ENCODE measurements at regions not wholly inside any gene's neighbourhood (a gene's known extent, or its start where the extent isn't known, plus 50 kb on each side); places are given as distances from the start of the nearest gene placed in this dataset.
"Not testable (repeated sequence)": the region's sequence is repeated elsewhere in the genome, so short reads cannot be mapped to it uniquely, and the experiment has no call there.

DNA sequence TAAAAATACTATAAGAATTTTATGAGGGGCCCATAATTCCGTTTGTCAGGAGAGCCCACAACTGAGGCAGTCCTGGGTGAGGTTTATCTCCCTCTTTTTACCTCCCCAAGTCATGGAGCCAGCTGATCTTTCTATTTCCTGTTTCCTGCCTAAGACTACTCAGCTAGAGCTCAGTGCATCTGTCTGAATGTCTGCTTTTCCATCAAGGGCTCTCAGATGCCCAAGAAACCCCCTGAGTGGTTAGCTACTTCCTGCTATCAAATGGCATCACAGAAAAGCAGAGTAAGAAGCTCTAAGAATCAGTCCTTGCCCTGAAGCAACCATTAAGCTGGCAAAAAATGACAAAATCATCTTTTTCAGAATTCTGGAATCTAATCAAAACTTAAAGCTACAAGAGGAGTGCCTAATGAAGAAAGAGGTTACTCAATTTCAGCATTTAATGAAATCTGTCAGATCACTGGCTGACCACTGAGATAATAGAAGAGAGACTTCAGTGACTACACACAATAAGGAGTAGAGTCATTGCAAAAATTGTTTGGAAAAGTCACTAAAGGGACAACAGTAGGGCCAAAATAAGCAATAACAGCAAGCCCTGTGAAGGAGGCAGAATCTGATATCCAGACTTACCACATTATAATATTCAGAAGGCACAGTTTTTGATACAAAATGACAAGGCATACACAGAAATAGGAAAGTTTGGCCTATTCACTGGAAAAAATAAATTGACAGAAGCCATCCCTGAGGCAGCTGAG lies 150.1 kb downstream of the CYB561 start:
- no peak for DNase-seq

DNA sequence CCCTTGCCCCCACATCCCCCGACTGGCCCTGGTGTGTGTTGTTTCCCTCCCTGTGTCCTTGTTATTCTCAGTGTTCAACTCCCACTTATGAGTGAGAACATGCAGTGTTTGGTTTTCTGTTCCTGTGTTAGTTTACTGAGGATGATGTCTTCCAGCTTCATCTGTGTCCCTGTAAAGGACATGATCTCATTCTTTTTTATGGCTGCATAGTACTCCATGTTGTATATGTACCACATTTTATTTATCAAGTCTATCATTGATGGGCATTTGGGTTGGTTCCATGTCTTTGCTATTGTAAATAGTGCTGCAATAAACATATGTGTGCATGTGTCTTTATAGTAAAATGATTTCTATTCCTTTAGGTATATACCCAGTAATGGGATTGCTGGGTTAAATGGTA lies 147.2 kb downstream of the CYB561 start:
- not testable (repeated sequence) for DNase-seq

DNA sequence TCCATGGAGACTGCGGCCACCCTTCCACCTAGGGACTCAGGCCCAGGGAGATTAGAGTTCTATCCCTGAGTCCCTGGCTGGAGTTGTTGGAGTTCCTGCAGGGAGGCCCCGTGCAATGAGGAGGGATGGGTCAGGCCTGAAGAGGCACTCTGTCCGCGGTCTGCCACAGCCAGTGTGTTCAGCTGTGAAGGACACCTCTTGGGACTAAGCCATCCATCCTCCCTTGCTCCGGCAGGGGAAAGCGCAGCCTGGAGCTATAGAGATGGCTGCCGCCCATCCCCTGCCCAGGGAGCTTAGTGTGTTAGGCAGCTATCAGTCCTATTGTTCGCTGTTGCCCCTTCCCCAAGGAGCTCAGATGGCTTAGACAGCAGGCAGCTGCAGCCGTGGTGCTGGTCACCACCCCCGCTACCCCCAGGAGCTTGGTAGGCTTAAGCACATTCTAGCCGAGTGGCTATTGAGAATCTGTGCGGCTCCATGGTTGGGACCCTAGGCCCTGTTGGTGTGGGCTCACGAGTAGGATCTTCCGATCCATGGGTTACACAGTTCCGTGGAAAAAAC lies 141.3 kb downstream of the CYB561 start:
- no peak for DNase-seq

DNA sequence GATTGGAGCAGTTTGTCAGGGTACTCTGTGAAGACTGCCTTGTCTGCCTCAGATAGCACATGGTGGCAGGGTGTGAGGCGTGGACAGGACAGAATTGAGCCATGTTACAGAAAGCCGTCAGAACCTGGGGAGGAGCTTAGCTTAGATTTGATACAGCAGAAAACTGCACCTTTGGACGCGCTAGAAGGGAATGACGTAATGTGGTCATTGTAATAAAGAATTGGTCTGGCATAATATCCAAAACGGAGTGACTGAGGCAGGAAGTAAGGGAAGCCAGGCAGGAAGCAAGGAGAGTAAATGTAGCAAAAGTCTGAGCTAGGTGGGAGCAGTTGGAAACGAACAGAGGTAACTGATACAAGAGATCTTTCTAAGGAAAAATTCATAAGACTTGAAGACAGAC lies 140.2 kb downstream of the CYB561 start:
- DNase-seq = no peak

DNA sequence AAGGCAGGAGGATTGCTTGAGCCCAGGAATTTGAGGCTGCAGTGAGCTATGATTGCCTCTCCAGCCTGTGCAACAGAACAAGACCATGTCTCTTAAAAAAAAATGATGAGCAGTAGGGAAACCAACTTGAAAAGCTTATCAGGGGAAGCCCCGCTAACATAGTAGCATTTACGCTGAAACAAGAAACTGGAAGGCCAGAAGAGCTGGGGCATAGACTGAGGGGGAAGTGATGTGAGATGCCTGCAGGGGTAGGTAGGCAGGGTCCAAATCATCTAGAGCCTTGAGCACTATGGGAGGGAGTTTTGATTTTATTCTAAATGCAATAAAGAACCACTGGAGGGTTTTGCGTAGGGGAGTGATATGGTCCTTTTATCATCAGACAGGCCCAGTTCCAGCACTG lies 139.3 kb downstream of the CYB561 start:
- DNase-seq = no peak

DNA sequence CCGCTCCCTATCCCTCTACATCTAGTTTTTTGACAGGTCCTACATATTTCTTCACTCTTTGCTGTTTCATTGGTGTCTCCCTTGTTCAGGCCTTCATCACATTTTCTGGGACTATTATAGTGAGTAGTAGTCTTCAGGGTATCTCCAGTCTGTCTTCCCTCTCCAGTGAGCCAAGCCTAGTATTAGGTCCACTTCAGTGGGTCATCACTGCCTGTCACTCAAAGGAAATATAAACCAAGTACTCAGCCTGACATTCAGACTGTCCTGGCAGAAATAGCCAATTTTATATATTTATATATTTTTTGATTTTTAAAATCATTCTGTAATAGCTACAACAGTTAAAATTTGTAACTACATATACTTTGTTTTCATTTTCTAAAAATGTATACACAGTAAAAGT lies 137.8 kb downstream of the CYB561 start:
- DNase-seq = no peak

DNA sequence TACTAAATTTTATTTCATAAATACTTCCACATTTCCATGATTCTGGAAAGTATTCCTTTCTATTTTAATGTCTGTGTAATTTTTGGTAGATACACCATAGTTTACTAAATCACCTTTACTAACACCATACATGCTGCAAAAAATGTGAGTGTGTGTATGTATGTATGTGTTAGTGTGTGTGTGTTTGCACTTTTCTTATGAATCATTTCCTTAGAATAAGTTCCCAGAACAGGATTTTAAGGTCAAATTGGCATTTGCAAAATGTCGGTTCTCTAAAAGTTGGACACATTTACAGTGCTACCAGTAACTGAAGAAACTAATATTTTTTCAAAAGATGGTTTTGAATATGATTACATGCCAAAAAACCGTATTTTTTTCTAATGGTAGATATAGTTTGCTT lies 137.1 kb downstream of the CYB561 start:
- no peak for DNase-seq

DNA sequence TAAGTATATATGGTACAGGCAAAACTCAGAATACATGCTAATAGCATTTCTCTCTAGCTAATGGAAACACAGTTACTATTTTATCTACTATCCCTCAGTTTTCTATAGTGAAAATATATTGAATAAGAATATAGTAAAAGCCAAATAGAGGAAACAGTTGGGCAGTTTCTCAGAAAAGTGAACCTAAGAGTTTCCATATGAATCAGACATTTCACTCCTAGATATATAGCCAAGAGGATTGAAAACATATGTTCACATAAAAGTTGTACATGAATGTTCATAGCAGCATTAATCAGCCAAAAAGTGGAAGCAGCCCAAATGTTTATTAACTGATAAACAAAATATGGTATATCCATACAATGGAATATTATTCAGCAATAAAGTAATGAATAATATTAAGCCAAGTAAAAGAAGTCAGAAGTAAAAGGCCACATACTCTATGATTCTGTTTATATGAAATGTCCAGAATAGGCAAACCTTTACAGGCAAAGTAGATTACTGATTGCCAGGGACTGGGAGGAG lies 134.6 kb downstream of the CYB561 start:
- DNase-seq = no peak

DNA sequence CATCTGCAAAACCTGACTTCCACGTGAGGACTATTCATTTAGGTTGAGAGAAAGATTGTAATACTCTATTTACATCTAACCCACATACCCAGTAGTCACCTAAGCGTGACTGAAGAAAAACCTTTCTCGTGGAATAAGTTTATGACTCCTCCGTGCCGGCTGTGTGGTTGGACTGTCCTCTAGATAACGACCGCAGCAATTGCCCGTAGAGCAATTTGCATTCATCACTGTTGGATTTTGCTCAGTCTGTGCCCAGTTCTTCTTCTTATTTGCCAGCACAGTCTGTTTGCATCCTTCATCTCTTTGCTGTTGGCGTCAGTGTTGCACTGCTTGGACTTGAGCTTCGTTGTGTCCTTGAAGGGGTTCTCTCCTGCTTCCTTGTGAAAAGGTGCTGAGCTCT lies 131.3 kb downstream of the CYB561 start:
- DNase-seq = no peak

DNA sequence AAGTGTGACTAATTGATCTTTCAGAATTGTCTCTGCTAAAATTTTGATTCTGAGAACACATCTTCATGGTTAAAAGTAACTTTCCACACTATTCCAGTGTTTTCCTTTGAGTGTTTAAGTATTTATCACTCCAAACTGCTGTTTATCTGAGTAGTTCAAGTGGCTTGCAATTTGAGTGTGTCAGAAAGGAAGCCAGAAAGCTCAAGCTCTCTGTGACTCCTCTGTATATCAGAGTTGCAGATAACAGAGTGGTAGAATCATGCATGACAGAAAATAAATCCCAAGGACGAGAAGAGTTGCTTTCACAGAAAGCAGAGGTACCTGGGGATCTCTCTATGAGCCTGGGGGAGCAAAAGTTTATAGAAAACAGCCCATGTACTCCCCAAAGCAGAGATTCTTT lies 130.0 kb downstream of the CYB561 start:
- no peak for DNase-seq

DNA sequence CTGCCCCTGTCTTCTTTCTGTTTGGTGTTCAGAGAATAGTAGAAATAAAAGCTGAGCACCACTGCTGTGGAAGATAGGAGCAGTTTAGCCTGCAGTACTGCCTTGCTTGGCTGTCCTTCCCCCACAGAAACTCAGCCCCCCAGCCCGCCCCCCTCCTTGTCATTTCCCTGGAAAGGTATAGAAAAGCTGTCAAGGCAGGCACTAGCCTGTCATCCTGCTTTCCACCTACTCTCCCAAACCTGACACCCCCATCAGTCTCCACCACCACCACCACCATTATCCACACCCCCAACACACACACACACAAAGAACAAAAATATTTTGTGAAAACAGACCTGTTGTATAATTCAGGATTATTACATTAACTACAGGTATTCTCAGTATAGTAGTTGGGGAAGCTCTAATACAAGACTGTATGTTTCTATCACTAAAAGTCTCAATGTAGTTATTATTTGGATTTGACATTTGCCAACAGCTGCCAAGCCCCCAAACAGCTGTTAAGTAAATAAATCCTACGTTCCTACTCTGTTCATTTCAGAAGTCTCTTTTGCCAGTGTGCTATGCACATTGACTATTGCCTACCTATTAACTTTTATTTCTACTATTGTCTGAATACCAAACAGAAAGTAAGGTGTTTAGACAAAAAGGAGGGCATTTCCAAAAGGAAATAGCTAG lies 128.8 kb downstream of the CYB561 start:
- DNase-seq = no peak

DNA sequence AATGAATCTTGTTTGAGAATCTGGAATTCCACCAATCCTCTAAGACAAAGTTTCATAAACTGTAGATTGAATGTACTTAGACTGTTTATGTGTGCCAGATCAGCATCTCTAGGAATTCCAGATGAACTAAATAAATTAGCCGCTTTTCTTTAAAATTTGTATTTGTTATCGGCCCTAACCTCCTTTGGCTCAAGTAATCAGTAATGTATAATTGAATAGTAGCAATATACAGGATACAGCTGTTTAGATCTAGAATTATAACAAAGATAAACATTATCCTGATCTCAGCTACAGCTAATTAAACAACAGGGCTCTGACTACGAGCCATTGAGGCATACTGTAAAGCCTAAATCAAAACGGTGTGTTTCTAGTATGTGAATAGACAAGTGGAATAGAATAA lies 120.3 kb downstream of the CYB561 start:
- DNase-seq = no peak

DNA sequence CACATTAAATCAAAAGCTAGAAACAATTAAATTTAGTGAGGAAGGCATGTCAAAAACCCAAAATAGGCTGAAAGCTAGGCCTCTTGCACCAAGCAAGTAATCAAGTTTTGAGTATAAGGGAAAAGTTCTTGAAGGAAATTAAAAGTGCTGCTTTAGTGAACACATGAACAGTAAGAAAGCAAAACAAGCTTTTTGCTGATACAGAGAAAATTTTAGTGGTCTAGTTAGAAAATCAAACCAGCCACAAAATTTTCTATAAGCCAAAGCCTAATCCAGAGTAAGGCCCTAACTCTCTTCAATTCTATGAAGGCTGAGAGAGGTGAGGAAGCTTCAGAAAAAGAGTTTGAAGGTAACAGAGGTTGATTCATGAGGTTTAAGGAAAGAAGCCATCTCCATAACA lies 116.2 kb downstream of the CYB561 start:
- DNase-seq = no peak

DNA sequence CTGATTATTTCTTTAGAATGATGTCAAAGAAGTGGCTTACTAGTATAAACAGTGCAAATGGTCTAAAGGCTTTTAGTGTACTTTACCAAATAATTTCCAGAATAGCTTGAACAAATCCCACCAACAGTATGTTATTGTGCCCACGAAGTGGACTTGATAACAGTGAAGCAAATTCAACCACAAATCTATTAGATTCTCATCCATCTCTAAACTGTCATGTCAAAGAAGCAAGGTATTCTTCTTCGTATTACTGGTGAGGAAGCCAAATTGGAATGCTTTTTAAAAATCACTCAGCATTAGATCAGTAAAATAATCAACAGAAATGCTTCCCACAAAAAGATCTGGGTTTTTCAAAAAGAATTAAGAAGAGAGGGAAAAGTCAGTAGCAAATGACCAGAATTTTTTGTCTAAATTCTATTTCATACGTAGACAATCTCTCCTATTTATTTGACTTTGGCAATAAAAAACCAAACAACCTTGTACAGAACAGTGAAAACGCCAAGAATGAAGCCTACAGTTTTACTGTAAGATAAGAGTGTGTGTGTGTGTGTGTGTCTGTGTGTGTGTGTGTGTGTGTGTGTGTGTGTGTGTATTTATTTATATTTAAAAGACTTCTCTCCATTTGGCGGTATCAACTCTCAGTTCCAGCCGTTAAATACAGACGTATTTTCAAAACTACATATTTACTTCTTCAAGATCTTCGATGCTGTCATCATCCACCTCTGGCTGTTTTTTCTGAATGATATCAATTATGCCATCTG lies 114.6 kb downstream of the CYB561 start:
- no peak for DNase-seq

DNA sequence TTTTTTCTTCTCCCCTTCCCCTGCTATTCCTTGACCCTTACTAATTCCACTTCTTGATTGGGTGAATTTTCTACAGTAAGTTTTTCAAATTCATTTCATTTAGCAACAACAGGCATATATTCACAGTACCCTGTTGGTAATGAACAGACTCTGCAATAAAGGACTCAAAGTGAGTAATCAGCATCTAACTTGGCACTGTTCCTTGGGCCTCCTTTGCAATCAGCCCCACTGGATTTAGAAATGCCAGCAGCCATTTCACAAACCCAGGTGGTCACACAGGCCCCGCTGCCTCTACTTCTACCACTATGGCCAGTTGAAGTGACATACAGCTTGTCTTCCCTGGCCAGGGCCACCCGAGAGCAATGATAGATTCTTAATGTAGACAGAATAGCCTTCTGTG lies 113.8 kb downstream of the CYB561 start:
- DNase-seq = no peak

DNA sequence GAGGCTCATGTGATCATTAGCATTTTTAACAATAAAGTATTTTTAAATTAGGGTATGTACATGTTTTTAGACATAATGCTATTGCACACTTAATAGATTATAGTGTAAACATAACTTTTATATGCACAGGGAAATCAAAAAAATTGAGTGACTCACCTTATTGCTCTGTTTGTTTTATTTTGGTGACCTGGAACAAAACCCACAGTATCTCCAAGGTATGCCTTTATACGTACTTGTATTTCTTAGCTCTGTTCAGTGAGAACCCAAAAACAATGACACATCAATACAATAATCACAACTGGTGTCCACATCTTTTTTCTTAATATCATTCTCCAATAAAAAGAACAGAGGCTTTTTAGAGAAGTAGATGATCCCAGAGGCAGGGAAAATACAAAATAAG lies 112.2 kb downstream of the CYB561 start:
- DNase-seq = no peak

DNA sequence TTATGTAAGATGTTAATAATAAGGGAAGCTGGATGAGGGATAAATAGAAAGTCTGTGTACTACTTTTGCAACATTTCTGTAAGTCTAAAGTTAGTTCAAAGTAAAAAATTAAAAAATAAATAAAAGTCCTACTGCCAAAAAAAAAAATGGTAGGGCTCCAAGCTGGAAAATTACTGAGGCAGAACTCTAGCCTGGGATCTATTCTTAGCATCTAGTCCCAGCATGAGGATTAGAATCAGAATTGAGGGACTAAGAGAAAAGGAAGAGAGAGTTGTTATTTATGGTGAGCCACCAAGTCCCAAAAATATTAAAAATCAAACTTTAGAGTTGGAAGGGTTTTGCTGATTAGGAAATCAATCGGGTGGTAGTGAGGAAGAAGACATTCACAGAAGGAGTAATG lies 110.3 kb downstream of the CYB561 start:
- no peak for DNase-seq

DNA sequence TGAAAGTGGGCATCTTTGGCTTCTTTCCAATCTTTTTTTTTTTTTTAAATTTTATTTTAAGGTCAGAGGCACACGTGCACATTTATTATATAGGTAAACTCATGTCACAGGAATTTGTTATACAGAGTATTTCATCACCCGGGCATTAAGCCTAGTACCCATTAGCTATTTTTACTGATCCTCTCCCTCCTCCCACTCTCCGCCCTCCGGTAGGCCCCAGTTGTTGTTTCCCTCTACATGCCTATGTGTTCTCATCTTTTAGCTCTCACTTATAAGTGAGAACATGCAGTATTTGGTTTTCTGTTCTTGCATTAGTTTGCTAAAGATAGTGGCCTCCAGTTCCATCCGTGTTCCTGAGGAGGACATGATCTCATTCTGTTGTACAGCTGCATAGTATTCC lies 108.5 kb downstream of the CYB561 start:
- DNase-seq = no peak

DNA sequence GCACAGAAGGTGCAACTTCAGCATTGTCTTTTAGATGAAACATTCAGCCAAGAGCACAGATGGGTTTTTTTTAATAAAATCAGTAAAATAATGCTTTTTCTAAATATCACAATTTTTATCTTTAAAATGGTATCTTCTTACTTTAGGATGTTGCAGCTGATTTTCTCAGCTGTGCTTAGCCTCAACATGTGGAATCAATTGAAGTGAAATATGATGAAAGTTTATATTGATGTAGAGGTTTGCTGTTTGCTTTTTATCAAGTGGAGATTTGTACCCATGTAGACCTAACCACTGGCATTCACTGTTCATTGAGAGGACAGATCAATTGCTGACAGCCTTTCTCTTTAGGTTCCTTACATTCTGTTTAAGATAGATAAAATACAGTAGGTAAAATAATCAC lies 107.8 kb downstream of the CYB561 start:
- DNase-seq = no peak

DNA sequence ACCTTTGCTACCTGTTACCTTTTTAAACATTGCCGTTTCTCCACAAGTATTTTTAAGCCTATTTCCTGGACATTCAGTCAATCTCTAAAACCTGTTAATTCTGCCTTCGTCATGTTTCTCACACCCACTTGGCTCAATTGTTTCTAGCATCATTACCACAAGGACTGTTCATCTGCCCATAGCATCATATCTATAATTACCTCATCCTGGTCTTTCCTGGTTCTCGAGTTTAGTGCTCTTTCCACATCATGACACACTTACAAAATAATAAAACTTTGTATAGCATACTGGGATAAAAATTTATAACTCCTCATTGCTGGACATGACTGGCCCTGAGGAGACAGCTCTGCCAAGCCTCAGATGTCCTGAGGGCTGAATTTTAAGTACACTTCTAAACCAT lies 104.8 kb downstream of the CYB561 start:
- DNase-seq = no peak

DNA sequence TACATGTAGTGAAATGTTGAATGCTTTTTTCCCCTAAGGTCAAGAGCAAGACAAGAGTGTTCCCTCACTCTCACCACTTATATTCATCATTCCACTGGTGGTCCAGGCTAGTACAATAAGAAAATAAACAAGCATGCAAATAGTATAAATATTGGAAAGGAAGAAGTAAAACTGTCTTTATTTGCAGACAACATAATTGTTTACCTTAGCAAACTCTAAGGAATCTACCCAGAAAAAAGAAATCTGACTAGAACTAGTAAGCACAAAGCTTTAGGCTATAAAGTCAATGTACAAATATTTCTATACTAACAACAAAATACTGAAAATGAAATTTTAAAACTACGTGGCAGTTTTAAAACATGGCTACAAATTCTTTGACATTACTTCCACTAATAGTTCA lies 101.7 kb downstream of the CYB561 start:
- DNase-seq = no peak

DNA sequence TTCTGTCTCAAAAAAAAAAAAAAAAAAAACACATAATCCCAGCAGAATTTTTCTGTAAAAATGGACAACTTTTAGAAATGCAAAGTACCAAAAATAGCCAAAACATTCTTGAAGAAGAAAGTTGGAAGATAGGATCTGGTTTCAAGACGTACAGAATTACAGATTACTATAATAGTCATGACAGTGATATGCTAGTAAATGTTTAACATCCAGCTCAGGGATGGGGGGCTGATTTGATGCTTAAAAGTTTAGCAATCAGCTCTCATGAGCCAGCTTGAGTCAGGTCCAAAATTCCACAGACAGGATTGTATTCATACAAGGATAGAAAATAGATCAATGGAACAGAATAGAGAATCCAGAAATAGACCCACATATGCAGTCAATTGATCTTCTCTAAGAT lies 100.5 kb downstream of the CYB561 start:
- DNase-seq = no peak

DNA sequence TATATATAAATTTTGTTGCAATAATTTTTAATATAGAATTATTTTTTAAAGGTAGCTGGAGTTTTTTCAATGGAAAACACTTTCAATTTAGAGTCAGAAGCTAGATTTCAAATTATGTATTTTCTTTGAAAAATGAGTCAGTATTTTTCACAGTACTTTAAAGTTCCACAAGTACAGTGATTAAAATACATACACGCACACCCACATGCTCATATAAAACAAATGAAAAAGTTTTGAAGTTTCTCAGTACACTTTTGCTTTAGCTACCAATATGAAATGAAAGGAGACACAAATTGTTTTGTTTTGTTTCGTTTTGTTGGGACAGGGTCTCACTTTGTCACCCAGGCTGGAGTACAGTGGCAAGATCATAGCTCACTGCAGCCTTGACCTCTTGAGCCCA lies 98.6 kb downstream of the CYB561 start:
- DNase-seq = no peak
